Nephron progenitor cell (in vitro differentiated cells): ENCODE measurements at regions not wholly inside any gene's neighbourhood (a gene's known extent, or its start where the extent isn't known, plus 50 kb on each side); places are given as distances from the start of the nearest gene placed in this dataset.

Source experiments
- DNase-seq: peaks from one replicate; pipeline ENCODE4 v3.0.0; 2021
- H3K27ac Mint-ChIP-seq: 2 replicates; pipeline ENCODE4 v1.8.0; 2021; ENCODE audit warnings: mild to moderate bottlenecking, moderate library complexity, mixed read lengths
- H3K27me3 Mint-ChIP-seq: 2 replicates; pipeline ENCODE4 v1.8.0; 2021; ENCODE audit warnings: mild to moderate bottlenecking, low read depth, mixed read lengths; ENCODE audit not compliant: poor library complexity
- H3K36me3 Mint-ChIP-seq: 2 replicates; pipeline ENCODE4 v1.8.0; 2021; ENCODE audit warnings: low read depth, mixed read lengths
- H3K4me1 Mint-ChIP-seq: 2 replicates; pipeline ENCODE4 v1.8.0; 2021; ENCODE audit warnings: mixed read lengths
- H3K4me3 Mint-ChIP-seq: 2 replicates; pipeline ENCODE4 v1.8.0; 2021; ENCODE audit warnings: mild to moderate bottlenecking, moderate library complexity, mixed read lengths
- H3K9me3 Mint-ChIP-seq: 2 replicates; pipeline ENCODE4 v1.8.0; 2021; ENCODE audit warnings: mild to moderate bottlenecking, moderate library complexity, mixed read lengths
- CTCF ChIP-seq: fragments of 200-600 bp; sonication (generic); IDR thresholded peaks from 2 replicates; pipeline ENCODE4 v1.5.0; 2021; ENCODE audit warnings: antibody characterized with exemption

GRCh38 chr9:78871452-78872331 lies 574.8 kb downstream of the PSAT1 start:
- DNase-seq, result no peak
- Mint-ChIP-seq H3K36me3 (no peaks in the 10 kb centered on the region), H3K27me3 (no peaks in the 10 kb centered on the region), H3K4me3 (no peak overlapping the region), H3K27ac (no peak overlapping the region), H3K4me1 (no peaks in the 10 kb centered on the region), H3K9me3 (peaks cover 13% of the 10 kb centered on the region)
- no peak for TF ChIP-seq CTCF

DNA sequence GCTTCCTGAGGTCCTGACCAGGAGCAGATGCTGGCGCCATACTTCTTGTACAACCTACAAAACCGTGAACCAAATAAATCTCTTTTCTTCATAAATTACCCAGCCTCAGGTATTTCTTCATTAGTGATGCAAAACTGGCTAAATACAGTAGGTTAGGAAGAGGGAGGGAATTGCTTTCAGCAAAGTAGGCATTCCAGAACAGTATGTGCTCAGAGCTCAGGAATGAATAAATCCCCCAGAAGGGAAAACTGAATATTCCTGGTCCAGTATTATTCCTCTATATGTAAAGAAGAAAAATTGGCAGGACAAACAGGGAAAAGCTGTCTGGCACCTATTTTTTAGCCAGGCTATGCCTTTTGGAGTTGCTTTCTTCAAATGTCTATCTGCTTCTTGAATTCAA lies 577.1 kb downstream of the PSAT1 start:
- H3K4me1 Mint-ChIP-seq, result no peaks in the 10 kb centered on the region
- peaks cover 13% of the 10 kb centered on the region for H3K9me3 Mint-ChIP-seq
- TF ChIP-seq CTCF, result no peak
- no peak overlapping the region for H3K4me3 Mint-ChIP-seq
- DNase-seq, result no peak
- H3K27ac Mint-ChIP-seq, result no peak overlapping the region
- no peaks in the 10 kb centered on the region for H3K27me3 Mint-ChIP-seq
- no peaks in the 10 kb centered on the region for H3K36me3 Mint-ChIP-seq

DNA sequence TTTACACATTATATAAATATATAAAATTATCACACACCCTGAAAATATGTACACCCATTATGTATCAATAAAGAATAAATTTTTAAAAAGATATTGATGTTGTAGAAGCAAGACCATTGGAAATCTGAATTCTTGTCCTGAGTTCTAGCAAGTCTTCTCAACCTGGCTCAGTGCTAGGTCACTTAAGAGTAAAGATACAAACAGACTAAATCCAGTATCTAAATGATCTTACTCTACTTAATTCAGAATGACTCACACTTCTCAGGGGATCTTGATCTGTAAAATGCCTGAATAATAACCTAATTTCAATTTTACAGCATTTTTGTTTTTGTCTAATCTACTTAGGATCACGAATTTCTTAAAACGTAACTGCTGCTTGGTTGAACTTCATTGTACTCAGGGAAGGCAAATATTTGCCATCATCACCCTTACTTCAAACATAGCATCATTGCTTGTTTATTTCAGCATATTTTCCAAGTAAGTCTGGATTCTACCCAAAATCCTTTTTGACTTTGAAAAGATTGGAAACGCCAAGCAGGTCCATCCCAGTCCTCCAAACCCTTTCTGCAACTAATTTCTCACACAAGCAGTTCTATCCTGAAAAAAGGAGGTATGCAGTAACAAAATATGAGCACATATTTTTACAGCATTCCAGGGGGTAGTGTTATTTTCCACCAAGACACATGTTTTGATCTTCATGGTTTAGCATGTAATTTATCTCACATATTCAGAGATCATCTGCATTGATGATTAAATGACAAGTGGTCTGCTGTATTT lies 582.6 kb downstream of the PSAT1 start:
- Mint-ChIP-seq H3K36me3 (no peaks in the 10 kb centered on the region), H3K27me3 (no peaks in the 10 kb centered on the region), H3K27ac (no peak overlapping the region), H3K4me3 (no peak overlapping the region), H3K9me3 (peaks cover 2% of the 10 kb centered on the region), H3K4me1 (no peaks in the 10 kb centered on the region)
- no peak for DNase-seq
- no peak for TF ChIP-seq CTCF

- no peak for TF ChIP-seq CTCF
- H3K4me1 Mint-ChIP-seq, result no peaks in the 10 kb centered on the region
Observed at GRCh38 chr9:78881295-78881694, 584.4 kb downstream of the PSAT1 start.

GRCh38 chr9:78882481-78882880 lies 585.6 kb downstream of the PSAT1 start:
- no peaks in the 10 kb centered on the region for H3K36me3 Mint-ChIP-seq

More at GRCh38 chr9:78881295-78881694, 584.4 kb downstream of the PSAT1 start:
- no peaks in the 10 kb centered on the region for H3K27me3 Mint-ChIP-seq
- no peak overlapping the region for H3K27ac Mint-ChIP-seq
- H3K36me3 Mint-ChIP-seq, result no peaks in the 10 kb centered on the region
- no peaks in the 10 kb centered on the region for H3K9me3 Mint-ChIP-seq
- H3K4me3 Mint-ChIP-seq, result no peak overlapping the region
- no peak for DNase-seq

More at GRCh38 chr9:78882481-78882880, 585.6 kb downstream of the PSAT1 start:
- no peaks in the 10 kb centered on the region for H3K9me3 Mint-ChIP-seq
- H3K4me1 Mint-ChIP-seq, result no peaks in the 10 kb centered on the region
- H3K27ac Mint-ChIP-seq, result peak overlapping the region; percentile 75
- no peak overlapping the region for H3K4me3 Mint-ChIP-seq
- TF ChIP-seq CTCF, result no peak
- DNase-seq, result no peak
- peaks cover 3% of the 10 kb centered on the region for H3K27me3 Mint-ChIP-seq
